Panc1 (cell line): ENCODE measurements at regions not wholly inside any gene's neighbourhood (a gene's known extent, or its start where the extent isn't known, plus 50 kb on each side); places are given as distances from the start of the nearest gene placed in this dataset.

Source experiments
- ATAC-seq: fragments of 200-7000 bp; cut with Tn5 transposase; 2 replicates; pipeline ENCODE4 v1.9.1; 2020; ENCODE audit warnings: mild to moderate bottlenecking, moderate library complexity
- BruUV-seq: library from RNA; stranded (reverse); fragments of 400-500 nt; replicated peaks from 2 replicates; lab custom pipeline; 2021; lab: Mats Ljungman, UMichigan
- CTCF ChIA-PET: fragments of 300-600 bp; sonication (Branson Sonifier 250); formaldehyde crosslinking; loops from one replicate; lab custom pipeline; 2022; ENCODE audit warnings: antibody characterized with exemption; lab: Charles Lee
- POLR2A ChIA-PET: fragments of 300-600 bp; sonication (Branson Sonifier 250); formaldehyde crosslinking; loops from one replicate; lab custom pipeline; 2022; ENCODE audit warnings: antibody characterized with exemption; lab: Charles Lee
- DNase-seq: peaks from one replicate; pipeline ENCODE4 v3.0.0-alpha.2; 2010; ENCODE audit warnings: low read depth, low spot score
- H3K27ac ChIP-seq: 2 replicates; pipeline ENCODE4 v1.5.1; 2011; ENCODE audit warnings: mild to moderate bottlenecking, low read length, inconsistent platforms
- H3K27me3 ChIP-seq: fragments of 200-500 bp; sonication (Bioruptor generic); 2 replicates; pipeline ENCODE4 v1.6.0; 2014; ENCODE audit warnings: low read length, inconsistent platforms; ENCODE audit not compliant: control insufficient read depth, insufficient read depth
- H3K36me3 ChIP-seq: fragments of 200-500 bp; sonication (Bioruptor generic); 2 replicates; pipeline ENCODE4 v1.5.1; 2014; ENCODE audit warnings: inconsistent platforms, mild to moderate bottlenecking, low read length, moderate library complexity; ENCODE audit not compliant: control insufficient read depth, insufficient read depth
- H3K4me1 ChIP-seq: 2 replicates; pipeline ENCODE4 v1.5.1; 2011; ENCODE audit warnings: inconsistent platforms, mild to moderate bottlenecking, low read length, moderate library complexity; ENCODE audit not compliant: control insufficient read depth, insufficient read depth
- H3K4me3 ChIP-seq, 2 experiments: 2 replicates each; pipeline ENCODE4 v1.5.1; 2011 to 2012; ENCODE audit warnings: low read depth in 2 of 2, low read length in 2 of 2, mild to moderate bottlenecking in 2 of 2, inconsistent platforms in 1 of 2, moderate library complexity in 1 of 2
- H3K9me3 ChIP-seq: fragments of 200-500 bp; sonication (Bioruptor generic); 2 replicates; pipeline ENCODE4 v1.5.1; 2014; ENCODE audit warnings: low read depth, mild to moderate bottlenecking, inconsistent platforms, low read length, moderate library complexity; ENCODE audit not compliant: control insufficient read depth, insufficient read depth
- CTCF ChIP-seq: fragments of 450-650 bp; IDR thresholded peaks from 2 replicates; pipeline ENCODE4 v1.5.1; 2017; ENCODE audit warnings: mild to moderate bottlenecking
- POLR2AphosphoS5 ChIP-seq: IDR thresholded peaks from 2 replicates; pipeline ENCODE4 v1.6.1; 2012; ENCODE audit warnings: mild to moderate bottlenecking, low read depth, low read length, moderate library complexity
- REST ChIP-seq, 2 experiments: IDR thresholded peaks; 2 replicates each; pipeline ENCODE4 v1.6.1; 2011 to 2012; ENCODE audit warnings: low read depth in 2 of 2, control low read depth in 1 of 2, low read length in 1 of 2, mild to moderate bottlenecking in 1 of 2, moderate library complexity in 1 of 2; ENCODE audit not compliant: insufficient read depth in 1 of 2
- SIN3A ChIP-seq: IDR thresholded peaks from 2 replicates; pipeline ENCODE4 v1.6.1; 2012; ENCODE audit warnings: low read depth, mild to moderate bottlenecking, low read length, moderate library complexity, borderline replicate concordance; ENCODE audit not compliant: insufficient read depth
- TCF7L2 ChIP-seq: IDR thresholded peaks from 2 replicates; pipeline ENCODE4 v1.6.1; 2011; ENCODE audit warnings: mild to moderate bottlenecking, low read depth, low read length, inconsistent platforms
- in situ Hi-C: cut with HindIII; loops from 2 replicates; pipeline ENCODE4 v1.10.0; 2016; ENCODE audit warnings: low sequenced_read_pairs, low pct_unique_long_range_greater_than_20kb
- intact Hi-C: fragments of 100-400 bp; cut with micrococcal nuclease; formaldehyde crosslinking; loops from one replicate; pipeline ENCODE4 v1.10.0; 2022; ENCODE audit not compliant: unreplicated experiment

- ChIA-PET CTCF (no interaction called here), POLR2A (no interaction called here)
- in situ Hi-C loops, result no loop called here
Observed at GRCh38 chrX:39709812-39710211, 387.9 kb downstream of the BCOR start.

GRCh38 chrX:39710776-39711175 lies 387.0 kb downstream of the BCOR start:
- H3K27me3 ChIP-seq, result no peaks in the 10 kb centered on the region; the same call in 1 of the 2 replicates
- no TSS peak for BruUV-seq
- no peaks in the 10 kb centered on the region for H3K36me3 ChIP-seq
- ChIA-PET CTCF (no interaction called here), POLR2A (no interaction called here)
- in situ Hi-C loops, result no loop called here
- TF ChIP-seq POLR2AphosphoS5 (no peak), CTCF (no peak), REST (IDR thresholded peaks at IDR 0.05; ENCODE audit: insufficient read depth in 1 of 2, low read depth in 2 of 2, low read length in 1 of 2) (no peak), TCF7L2 (no peak)
- no peak for DNase-seq
- no peak for ATAC-seq
- intact Hi-C loops, result no loop called here
- no peak overlapping the region for H3K4me3 ChIP-seq
- no peak overlapping the region for H3K27ac ChIP-seq
- no peaks in the 10 kb centered on the region for H3K9me3 ChIP-seq
- H3K4me1 ChIP-seq, result no peaks in the 10 kb centered on the region

More at GRCh38 chrX:39709812-39710211, 387.9 kb downstream of the BCOR start:
- Histone ChIP-seq H3K4me1 (no peaks in the 10 kb centered on the region), H3K9me3 (no peaks in the 10 kb centered on the region), H3K27me3 (no peaks in the 10 kb centered on the region; the same call in 1 of the 2 replicates), H3K27ac (no peak overlapping the region), H3K36me3 (no peaks in the 10 kb centered on the region), H3K4me3 (no peak overlapping the region)
- TF ChIP-seq CTCF (no peak), POLR2AphosphoS5 (no peak), SIN3A (no peak)
- ATAC-seq, result no peak
- BruUV-seq, result no TSS peak
- intact Hi-C loops, result no loop called here
- no peak for DNase-seq

GRCh38 chrX:39714471-39714870 lies 383.3 kb downstream of the BCOR start:
- no peaks in the 10 kb centered on the region for H3K36me3 ChIP-seq
- no peaks in the 10 kb centered on the region for H3K9me3 ChIP-seq
- TF ChIP-seq SIN3A (no peak), REST (IDR thresholded peaks at IDR 0.05; ENCODE audit: insufficient read depth in 1 of 2, low read depth in 2 of 2, low read length in 1 of 2) (no peak), TCF7L2 (no peak), POLR2AphosphoS5 (no peak), CTCF (no peak)
- no peaks in the 10 kb centered on the region for H3K27me3 ChIP-seq
- DNase-seq (no peak), ATAC-seq (no peak)
- in situ Hi-C loops, result no loop called here
- H3K4me3 ChIP-seq, result no peak overlapping the region
- H3K4me1 ChIP-seq, result no peaks in the 10 kb centered on the region
- ChIA-PET POLR2A (no interaction called here), CTCF (no interaction called here)
- no TSS peak for BruUV-seq
- intact Hi-C loops, result no loop called here
- H3K27ac ChIP-seq, result no peak overlapping the region
